Stimulated activated CD8-positive, alpha-beta memory T cell treated with anti-CD3 and anti-CD28 coated beads, Interleukin-4, amount 100 ng/mL, for 4 hours (primary cell): ENCODE measurements at regions not wholly inside any gene's neighbourhood (a gene's known extent, or its start where the extent isn't known, plus 50 kb on each side); places are given as distances from the start of the nearest gene placed in this dataset.

Experiments
- DNase-seq, 2 donors: peaks; one replicate each; pipeline ENCODE4 v3.0.0-alpha.2; 2020; ENCODE audit warnings: low read depth in 2 of 2, low spot score in 1 of 2

DNA sequence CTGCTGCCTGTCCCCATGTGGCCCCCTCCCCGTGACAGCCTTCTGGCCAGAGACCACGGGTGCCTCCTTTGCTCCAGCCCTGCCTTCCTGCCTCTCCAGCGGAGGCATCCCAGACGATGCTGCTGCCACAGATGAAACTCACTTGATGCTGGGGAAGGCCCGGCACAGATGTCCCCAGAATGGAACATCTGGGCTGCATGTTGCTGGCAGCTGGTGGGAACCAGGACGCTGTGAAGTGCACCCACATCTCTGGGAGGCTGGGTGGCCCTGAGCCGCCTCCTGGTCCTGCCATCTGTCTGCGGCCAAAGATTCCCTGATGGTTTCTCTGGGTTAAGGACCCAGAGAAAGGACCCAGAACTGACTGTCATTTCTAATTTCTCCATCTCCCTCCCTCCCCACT, 51.9 kb upstream of the PTPRS start:
- DNase-seq: no peak

DNA sequence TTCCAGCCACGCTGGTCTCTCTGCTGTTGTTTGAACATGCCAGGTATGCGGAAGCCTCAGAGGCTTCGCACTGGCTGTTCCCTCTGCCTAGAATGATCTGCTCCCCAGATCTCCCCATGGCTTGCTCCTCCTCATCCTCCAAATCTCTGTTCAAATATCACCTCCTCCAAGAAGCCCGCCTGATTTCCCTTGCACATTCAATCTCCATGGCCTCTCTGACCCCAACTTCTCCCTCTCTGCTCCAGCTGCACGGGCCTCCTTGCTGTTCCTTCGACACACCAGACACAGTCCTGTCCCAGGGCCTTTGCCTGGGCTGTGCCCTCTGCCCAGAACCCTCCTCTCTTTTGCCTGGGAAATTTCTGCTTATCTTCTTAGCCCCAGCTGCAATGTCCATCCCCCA, 52.5 kb upstream of the PTPRS start:
- no peak for DNase-seq

DNA sequence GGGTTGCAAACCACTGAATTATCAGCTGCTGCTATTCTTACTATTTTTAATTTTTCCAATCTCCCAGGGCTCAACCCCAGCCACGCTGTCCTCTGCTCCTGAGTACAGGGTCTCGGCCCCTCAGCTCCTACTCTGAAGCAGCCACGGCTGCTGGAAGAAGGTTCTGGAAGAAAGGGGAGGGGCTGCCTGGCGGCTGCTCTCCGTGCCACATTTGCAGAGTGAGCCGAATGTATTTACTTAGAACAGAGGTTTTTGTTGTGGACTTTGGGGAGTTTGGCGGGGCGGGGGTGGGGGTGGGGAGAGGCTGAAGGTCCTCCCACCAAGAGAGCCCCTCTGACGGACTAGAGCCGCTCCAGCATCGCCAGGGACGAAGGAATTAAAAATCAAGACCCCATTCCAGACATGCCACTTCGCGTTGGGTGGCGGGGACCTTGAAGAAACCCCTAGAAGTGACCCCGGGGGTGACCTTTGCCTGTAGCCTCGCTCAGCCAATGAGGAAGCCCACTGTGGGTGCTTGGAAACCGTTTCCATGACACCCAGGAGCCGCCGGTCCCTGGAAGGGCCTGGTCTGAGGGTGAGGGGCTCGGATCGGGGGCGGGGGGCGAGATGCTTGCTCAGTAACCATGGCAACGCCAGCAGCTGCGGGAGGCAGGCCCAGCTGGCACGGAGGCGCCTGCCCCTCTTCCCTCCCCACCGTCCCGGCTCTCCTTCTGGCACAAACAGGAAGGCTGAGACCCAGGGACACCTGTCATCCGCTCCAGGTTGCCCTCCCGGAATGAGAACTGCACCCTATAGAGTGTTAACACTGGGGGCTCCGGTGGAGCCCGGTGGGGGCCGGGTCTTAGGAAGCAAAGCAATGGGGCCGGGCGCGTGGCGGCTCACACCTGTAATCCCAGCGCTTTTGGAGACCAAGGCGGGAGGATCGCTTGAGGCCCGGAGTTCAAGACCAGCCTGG, 54.2 kb upstream of the PTPRS start:
- DNase-seq: no peak

DNA sequence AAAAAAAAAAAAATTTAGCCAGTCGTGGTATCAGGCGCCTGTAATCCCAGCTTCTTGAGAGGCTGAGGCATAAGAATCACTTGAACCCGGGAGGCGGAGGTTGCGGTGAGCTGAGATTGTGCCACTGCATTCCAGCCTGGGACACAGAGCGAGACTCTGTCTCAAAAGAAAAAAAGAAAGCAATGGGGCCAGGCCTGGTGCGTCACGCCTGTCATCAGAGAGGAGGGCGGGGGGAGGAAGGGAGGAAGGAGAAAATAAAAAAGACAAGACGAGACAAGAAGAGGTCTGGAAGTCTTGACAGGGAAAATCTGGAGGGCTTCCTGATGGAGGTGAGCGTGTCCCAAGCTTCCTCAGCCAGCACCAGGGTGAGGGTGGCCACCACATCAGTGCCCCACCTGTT, 54.9 kb upstream of the PTPRS start:
- no peak for DNase-seq

DNA sequence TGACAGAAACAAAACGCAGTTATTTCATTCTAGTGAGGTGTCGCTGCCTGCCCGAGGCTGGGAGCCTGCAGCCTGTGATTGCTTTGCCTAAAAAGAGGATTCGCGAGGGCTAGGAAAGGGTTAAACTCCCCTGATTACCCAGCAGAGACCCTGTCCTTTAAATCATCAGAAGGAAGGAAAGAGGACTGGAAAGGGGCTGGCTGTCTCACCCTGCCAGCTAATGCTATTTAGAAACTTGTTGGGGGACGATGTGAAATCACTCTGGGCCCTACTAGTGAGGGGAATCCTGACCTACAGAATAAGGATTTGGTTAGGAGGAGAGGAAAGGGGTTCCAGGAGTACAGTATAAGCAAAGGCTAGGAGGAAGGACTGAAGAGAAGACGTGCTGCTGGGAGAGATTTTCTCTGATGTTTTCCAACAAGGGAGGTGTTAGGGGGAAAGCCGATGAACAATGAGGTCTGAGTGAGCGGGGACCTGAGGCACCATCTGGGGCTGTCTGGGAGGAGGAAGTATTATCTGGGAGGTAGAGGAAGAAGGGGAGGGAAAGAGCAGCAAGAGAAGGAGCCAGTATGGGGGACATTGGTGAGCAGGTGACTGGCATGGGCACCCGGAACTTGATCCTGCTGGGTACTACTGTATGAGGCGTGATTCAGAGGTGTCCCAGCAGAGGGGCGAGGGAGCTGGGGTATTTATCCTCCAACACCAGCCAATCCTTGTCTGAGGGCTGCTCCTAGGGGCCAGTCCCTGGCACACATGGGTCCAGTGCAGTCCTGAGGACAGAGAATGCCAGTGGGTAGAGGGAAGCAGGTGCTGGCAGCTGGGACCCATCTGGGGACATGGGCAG, 55.7 kb upstream of the PTPRS start:
- no peak for DNase-seq

DNA sequence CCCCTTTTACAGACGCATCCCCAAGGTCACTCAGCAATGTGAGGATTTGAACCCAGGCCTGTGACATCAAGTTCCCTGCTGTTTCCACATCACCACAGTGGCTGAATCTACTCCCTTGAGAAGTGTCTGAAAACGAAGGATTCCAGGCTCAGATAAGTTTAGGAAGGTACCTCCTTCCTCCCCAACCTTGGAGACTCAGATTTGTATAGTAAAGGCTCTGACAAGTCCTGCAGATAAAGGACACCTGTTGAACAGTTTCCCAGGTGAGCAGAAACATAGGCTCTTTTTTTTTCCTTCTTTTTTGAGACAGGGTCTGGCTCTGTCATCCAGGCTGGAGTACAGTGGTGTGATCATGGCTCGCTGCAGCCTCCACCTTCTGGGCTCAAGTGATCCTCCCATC, 56.4 kb upstream of the PTPRS start:
- DNase-seq: no peak

DNA sequence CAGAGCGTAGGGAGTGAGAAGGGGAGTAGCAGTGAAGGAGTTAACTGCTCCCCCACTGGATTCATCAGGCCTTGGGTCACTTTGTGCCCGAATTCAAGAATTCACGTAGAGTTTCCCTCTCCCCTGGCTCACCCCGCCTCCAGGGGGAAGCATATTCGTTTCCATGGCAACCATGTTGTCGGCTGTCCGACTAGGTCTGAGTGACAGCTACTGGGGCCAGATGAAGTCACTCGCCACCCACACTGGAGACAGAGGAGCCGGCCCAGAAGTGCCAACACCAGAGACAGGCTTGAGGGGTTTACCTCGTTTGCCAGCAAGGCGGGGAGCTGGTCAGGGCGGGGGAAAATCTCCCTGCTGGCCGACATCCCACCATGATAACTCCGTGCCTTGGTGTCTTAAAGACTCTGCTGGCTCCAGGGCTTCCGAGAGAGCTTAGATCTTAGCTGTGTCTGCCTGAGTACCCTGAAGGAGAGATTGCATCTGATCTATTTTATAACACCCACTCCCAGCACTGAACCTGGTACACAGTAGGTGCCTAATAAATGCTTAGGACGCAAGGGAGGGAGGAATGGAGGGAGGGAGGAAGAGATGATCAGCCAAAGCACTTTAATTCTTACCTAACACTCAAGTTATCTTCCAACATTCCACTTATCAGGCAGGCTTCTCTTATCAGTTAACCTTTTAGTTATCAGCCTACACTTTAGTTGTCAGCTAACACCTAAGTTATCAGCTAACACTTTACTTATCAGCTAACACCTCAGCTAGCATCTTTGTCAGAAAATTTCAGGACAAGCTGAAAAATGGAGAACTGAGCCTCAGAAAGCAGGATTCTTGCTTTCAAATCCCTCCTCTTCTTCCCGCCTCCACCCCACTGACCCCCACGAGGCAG, 57.2 kb upstream of the ZNRF4 start:
- DNase-seq: no peak

DNA sequence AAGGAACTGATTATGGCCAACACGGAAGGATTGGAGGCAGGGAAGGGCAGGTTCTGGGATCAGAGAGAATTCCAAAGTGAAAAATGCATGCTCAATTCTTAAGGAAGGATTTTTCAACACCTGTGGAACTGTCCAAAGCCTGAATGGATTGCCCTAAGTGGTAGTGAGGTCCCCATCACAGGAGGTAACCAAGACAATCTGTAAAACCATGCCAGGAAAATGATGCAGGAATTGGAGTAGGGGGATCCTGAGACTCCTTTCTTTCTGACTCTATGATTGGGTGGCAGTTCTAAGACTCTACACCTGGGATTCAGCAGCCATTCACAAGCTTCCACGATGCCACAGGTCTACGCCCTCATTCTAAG, 56.5 kb upstream of the ZNRF4 start:
- no peak for DNase-seq

DNA sequence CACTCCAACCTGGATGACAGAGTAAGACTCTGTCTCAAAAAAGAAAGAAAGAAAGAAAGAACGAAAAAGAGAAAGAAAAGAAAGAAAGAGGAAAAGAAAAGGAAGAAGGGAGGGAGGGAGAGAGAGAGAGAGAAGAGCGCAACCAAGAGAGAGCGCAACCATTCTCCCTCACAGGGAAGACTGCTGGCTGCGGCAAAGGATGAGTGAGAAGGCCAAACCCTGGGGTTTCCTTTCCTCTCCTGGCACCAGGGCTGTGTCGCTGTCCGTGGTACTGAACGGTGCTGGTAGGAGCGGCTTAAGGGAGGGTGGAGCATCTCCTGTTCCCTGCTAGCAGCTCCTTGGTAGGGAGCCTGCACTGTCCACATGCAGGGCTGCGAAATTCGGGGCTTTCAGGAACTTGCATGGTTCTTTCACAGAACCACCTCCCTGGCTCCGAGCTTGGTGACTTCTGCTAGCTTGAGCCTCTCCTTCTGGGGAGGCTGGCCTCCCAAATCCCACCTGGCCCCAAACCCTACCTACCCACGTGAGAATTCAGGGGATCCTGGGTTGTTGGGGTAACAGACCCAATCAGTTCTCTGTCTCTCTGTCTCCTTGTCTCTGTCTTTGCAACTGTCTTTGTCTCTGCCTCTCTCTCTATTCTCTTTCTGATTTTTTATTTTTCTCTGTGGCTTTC, 51.1 kb upstream of the ZNRF4 start:
- peak in 1 of 2 donors; percentile 16 for DNase-seq
